ENCODE measurements at regions not wholly inside any gene's neighbourhood (a gene's known extent, or its start where the extent isn't known, plus 50 kb on each side); places are given as distances from the start of the nearest gene placed in this dataset.
A peak's percentile ranks its signal among the peaks of the same experiment; 100 is the strongest.

DNA sequence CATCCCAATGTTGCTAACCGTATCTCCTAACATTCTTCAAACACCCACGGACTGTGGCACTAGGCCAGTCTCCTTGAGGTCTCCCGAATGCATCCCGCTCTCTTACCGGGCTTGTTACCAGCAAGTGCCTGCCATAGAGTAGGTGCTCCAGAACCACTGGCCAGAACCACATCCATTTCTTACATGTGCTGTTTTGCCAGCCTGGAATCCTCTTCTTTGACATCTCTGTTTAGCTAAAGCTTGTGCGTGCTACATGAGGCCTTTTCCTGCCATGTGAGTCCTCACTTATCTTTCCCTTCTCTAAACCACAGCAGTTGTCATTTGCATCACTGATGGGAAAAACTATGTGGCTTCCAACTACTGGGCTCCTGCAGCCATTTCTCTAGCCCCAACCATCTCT lies 397.4 kb downstream of the PCNX1 start:
- Mint-ChIP-seq H3K36me3 (ENCODE audit: low read depth) (peaks cover 11% of the 10 kb centered on the region), H3K27ac (no peak overlapping the region), H3K9me3 (peaks cover 36% of the 10 kb centered on the region), H3K4me1 (ENCODE audit: low read depth) (peaks cover 3% of the 10 kb centered on the region), H3K27me3 (ENCODE audit: low read depth) (peaks cover 12% of the 10 kb centered on the region), H3K4me3 (no peak overlapping the region)

DNA sequence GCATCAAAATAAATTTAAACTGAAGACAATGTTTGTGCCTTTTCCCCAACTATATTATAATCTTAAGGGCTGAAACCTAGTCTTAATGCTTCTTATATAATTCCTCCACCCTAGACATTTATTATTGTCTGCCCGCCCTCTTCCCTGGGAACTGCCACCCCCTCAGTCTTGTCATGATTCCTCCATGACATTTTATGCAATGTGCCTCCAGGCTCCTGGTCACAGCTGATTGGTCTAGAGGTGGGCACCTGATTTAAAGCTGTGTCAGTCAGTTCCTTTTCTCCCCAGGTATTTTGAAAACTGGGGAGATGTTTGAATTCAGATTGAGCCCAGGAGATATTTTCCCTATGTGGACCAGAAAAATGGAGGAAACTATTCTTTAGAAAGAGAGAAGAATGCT lies 401.4 kb downstream of the PCNX1 start:
- peaks cover 20% of the 10 kb centered on the region for H3K27me3 Mint-ChIP-seq (ENCODE audit: low read depth)

DNA sequence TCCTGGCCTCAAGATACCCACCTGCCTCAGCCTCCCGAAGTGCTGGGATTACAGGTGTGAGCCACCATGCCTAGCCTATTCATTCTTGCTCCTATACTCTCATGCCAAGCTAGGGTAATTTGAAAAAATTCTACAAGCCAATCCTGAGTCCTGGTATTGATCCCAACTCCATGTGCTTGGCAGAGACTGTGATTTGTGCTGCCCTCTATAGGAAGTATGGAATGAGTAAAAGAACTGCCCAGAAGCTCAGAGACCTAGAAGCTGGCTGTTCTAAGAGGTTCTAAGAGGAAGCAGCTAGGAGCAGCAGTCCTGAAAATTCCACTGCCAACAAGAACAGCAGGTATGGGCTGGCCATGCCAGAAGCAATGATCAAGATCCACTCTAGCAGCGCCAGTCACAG lies 402.5 kb downstream of the PCNX1 start:
- Mint-ChIP-seq H3K4me3 (no peak overlapping the region), H3K4me1 (ENCODE audit: low read depth) (no peaks in the 10 kb centered on the region), H3K9me3 (peaks cover 31% of the 10 kb centered on the region), H3K27me3 (ENCODE audit: low read depth) (peaks cover 20% of the 10 kb centered on the region), H3K36me3 (ENCODE audit: low read depth) (peaks cover 9% of the 10 kb centered on the region), H3K27ac (no peak overlapping the region)

More for the DNA sequence above, 401.4 kb downstream of the PCNX1 start:
- H3K27ac Mint-ChIP-seq: no peak overlapping the region
- H3K4me3 Mint-ChIP-seq: no peak overlapping the region
- H3K4me1 Mint-ChIP-seq (ENCODE audit: low read depth): no peaks in the 10 kb centered on the region
- peaks cover 36% of the 10 kb centered on the region for H3K9me3 Mint-ChIP-seq
- peaks cover 11% of the 10 kb centered on the region for H3K36me3 Mint-ChIP-seq (ENCODE audit: low read depth)

DNA sequence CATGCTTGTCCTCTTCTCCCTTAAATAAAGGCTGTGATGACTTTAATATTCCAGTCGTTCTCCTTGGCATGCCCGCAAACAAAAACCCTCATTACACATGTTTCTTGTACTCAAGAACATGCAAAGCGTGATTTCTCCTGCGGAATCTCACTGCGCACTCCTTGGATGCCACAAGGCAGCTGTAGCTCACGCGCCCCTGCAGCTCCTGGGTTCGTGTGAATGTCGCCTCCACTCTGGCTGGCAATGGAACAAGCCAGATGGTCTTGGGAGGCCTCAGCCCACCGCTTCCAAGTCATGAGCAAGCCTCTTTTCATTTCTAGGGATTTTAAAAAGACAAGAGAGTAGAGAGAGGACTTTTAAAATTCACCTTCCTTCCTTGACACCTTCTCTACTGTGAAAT lies 403.8 kb downstream of the PCNX1 start:
- Mint-ChIP-seq H3K27ac (no peak overlapping the region), H3K27me3 (ENCODE audit: low read depth) (peaks cover 20% of the 10 kb centered on the region), H3K4me1 (ENCODE audit: low read depth) (no peaks in the 10 kb centered on the region), H3K36me3 (ENCODE audit: low read depth) (peaks cover 3% of the 10 kb centered on the region), H3K4me3 (no peak overlapping the region), H3K9me3 (peaks cover 18% of the 10 kb centered on the region)

DNA sequence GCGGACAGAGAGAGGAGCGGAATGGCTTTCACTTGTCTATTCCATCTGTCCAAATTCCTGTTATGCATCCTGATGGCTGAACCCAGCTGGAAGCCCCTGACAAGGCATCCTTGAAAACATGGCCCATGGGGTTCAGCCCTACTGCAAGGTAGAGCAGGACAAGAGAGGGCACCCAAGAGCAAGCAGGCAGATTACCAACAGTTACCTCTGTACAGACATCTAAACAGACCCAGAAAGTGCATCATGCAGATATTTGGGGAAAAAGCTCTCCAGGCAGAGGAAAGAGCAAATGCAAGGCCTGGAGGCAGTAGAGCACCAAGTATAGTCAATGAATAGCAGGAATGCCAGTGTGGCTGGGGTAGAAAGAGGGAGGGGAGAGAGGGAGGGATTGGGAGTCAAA lies 407.5 kb downstream of the PCNX1 start:
- Mint-ChIP-seq H3K27ac (no peak overlapping the region), H3K27me3 (ENCODE audit: low read depth) (peaks cover 7% of the 10 kb centered on the region), H3K4me1 (ENCODE audit: low read depth) (peaks cover 10% of the 10 kb centered on the region), H3K4me3 (no peak overlapping the region), H3K9me3 (peaks cover 10% of the 10 kb centered on the region), H3K36me3 (ENCODE audit: low read depth) (peaks cover 2% of the 10 kb centered on the region)

DNA sequence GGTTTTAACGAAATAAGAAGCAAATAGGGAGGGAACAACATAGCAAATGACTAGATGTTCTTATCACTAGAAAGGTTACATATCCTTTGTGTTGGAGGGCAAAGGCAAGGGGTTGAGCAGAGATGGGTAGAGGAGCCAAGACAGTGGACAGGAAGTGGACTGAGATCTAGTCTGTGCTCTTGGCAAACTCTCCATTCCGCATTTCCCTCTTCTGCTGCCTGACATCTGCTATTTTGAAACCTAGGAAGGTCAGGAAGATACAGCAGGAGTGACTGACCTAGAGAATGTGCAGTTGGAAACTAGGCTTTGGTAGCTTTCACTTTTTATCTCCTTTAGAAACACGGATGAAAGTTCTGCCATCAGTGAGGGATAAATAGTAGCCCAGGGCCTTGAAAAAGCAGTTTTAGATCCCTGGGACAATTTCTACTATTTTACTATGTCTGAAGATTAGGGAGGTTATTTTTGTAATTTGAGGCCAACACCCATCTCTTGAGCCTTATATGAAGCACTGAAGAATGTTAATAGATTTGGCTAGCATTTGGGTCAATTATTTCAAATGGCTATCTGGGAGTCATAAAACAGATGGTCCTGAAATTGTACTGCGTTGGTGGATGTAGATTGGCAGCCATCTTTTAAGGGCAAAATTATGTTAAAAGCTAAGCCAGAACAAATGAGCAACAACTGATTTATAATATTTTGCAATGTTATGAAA lies 410.3 kb downstream of the PCNX1 start:
- peaks cover 10% of the 10 kb centered on the region for H3K9me3 Mint-ChIP-seq

DNA sequence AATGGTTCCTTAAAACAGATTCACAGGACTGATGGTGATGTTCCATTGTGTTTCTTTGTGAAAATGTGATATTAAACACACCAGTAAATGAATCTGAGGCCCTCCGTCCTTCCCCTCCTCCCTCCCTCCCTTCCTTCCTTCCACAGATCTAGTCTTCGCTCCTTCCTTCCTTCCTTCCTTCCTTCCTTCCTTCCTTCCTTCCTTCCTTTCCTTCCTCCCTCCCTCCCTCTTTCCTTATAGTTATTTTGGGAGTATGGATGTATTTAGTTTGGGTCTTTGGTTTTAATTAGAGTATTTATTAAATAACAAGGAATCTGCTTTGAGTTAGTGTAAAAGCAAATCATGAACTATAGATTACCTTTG lies 410.8 kb downstream of the PCNX1 start:
- peaks cover 24% of the 10 kb centered on the region for H3K4me1 Mint-ChIP-seq (ENCODE audit: low read depth)
- H3K4me3 Mint-ChIP-seq: no peak overlapping the region
- no peaks in the 10 kb centered on the region for H3K27me3 Mint-ChIP-seq (ENCODE audit: low read depth)
- peaks cover 7% of the 10 kb centered on the region for H3K9me3 Mint-ChIP-seq
- H3K36me3 Mint-ChIP-seq (ENCODE audit: low read depth): peaks cover 4% of the 10 kb centered on the region
- no peak overlapping the region for H3K27ac Mint-ChIP-seq

More for the DNA sequence above, 410.3 kb downstream of the PCNX1 start:
- Mint-ChIP-seq H3K27me3 (ENCODE audit: low read depth) (no peaks in the 10 kb centered on the region), H3K4me3 (no peak overlapping the region), H3K4me1 (ENCODE audit: low read depth) (peaks cover 19% of the 10 kb centered on the region), H3K36me3 (ENCODE audit: low read depth) (peaks cover 2% of the 10 kb centered on the region), H3K27ac (no peak overlapping the region)

DNA sequence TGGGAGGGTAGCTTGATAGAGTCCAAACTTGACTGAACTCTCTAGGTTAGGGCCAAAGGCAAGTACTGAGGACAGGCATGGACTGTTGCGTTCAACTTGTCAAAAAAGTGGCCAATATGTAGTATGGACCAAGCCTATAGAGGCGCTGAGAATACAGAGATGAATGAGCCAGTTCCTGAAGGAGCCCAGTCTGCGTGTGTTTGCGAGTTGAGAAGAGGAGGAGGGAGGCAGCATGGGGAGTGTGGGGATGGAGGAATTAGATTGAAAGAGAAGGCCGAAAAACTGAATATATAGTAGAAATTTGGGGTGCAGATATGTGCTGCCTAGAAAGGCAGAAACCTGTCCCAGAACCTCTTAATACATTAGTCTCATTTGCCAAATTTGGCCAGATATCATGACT lies 412.4 kb downstream of the PCNX1 start:
- H3K27me3 Mint-ChIP-seq (ENCODE audit: low read depth): no peaks in the 10 kb centered on the region
- H3K4me1 Mint-ChIP-seq (ENCODE audit: low read depth): peaks cover 38% of the 10 kb centered on the region
- H3K36me3 Mint-ChIP-seq (ENCODE audit: low read depth): peaks cover 6% of the 10 kb centered on the region

DNA sequence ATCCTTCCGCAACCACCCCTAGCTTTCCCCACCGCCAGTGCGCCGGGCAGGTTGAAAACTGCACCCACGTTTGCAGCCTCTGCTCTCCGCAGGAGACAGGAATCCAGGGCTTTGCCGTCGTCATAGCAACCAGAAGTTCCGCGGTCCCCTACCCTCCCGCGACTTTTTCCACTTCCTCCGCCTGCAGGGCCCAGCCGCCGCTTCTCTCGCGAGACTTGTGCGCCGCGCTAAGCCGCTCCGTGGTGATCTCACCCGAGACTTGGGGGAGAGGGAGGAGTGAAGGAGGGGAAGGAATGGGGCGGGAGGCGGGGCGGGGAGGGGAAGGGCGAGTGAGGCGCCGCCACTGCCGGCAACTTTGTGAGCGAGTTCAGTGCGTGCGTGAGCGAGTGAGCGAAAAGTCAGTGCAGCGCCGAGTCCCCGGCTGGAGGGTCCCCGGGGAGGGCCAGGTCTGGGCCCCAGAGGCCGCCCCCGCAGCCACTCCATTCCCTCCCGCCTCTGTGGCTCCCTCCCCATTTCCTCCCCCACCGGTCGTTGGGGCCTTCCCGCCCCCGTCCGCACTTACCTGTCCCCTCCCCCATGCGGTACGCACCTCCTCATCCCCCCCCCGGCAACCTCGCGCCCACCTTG lies 413.0 kb downstream of the PCNX1 start, which contains the start of gene SIPA1L1:
TSS of gene SIPA1L1 (plus strand) at position 370 of the 627 bp plus-strand sequence.
- Mint-ChIP-seq H3K4me1 (ENCODE audit: low read depth) (peaks cover 43% of the 10 kb centered on the region), H3K27ac (peak within 1 kb of the TSS; percentile 89), H3K9me3 (no peaks in the 10 kb centered on the region), H3K36me3 (ENCODE audit: low read depth) (peaks cover 6% of the 10 kb centered on the region), H3K4me3 (peak within 1 kb of the TSS; percentile 91), H3K27me3 (ENCODE audit: low read depth) (no peaks in the 10 kb centered on the region)

More for the DNA sequence above, 412.4 kb downstream of the PCNX1 start:
- H3K27ac Mint-ChIP-seq: peak overlapping the region; percentile 89
- H3K4me3 Mint-ChIP-seq: peak overlapping the region; percentile 79
- H3K9me3 Mint-ChIP-seq: no peaks in the 10 kb centered on the region

DNA sequence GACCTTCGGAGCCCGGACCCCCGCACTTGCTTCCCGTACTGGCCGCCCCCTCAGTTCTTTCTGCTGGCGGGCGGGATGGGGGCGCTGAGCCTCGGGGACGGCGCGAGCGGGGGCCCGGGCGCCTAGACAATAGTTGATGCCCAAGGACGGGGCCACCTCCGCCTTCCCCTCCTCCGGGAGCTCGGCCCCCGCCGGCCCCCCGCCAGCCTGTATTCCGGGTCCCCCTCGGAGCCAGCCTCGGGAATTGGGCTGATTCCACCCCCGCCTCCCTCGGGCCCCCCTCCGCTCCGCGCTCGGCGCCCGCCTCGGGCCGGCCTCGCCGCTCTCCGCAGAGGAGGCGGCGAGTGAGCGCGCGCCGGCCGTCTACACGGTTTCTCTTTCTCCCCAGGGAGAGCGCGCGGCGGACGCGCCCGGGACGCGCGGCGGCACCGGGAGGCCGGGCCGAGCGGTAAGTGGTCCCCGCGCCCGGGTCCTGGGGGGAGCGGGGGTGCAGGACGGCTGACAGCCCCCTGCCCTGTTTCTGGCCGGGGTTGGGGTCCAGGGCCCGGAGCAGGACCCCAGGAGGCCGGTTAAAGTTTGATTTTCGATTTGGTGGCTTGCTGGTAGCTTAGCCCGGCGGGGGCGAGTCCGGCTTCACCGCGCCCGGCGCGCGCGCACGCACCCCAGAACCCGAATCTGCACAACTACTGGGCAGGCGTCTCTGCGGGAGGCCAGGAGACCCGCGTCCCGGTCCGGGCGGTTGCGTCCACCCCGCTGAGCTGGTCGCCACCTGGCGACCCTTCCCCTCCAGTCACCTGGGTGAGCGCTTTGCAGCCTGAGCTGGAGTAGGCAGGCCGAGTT lies 413.7 kb downstream of the PCNX1 start:
- Mint-ChIP-seq H3K27ac (peak overlapping the region; percentile 89), H3K4me1 (ENCODE audit: low read depth) (peaks cover 51% of the 10 kb centered on the region), H3K9me3 (no peaks in the 10 kb centered on the region), H3K36me3 (ENCODE audit: low read depth) (peaks cover 7% of the 10 kb centered on the region), H3K27me3 (ENCODE audit: low read depth) (no peaks in the 10 kb centered on the region), H3K4me3 (peak overlapping the region; percentile 91)

DNA sequence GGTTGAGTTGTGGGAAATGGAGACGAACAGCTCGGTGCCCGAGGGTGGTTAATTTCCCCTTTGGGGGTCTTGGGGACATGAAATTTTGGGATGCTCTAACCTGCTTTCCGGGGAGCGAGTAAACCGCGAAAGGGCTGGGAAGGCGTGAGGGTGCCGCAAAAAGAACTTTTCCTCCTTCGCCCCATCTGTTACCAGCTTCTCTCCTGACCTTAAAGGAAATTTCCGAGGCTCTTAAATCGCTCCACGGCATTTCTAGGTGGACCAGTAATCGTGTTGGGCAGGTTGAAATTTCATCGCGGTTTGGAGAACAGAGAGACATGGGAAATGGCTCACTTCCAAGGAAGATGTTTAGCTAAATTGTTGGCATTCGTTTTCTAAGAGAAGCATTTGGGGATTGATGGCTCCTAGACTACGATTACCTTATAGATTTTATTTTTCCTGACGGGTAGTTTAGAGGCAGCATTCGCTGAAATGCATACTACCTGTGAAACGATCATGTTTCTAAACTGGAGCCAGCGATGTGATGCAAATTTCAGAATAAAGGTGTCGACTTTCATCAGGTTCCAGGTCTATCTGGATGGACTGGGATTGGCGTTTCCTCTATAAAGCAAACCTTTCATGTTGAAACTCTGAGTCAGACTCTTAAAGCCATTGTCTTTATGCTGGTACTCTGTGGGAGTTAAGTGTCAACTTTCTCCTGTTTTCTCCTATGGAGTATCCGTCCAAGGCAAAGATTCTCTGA lies 414.5 kb downstream of the PCNX1 start:
- peak overlapping the region; percentile 91 for H3K4me3 Mint-ChIP-seq
- no peaks in the 10 kb centered on the region for H3K27me3 Mint-ChIP-seq (ENCODE audit: low read depth)
- peak overlapping the region; percentile 86 for H3K27ac Mint-ChIP-seq
- no peaks in the 10 kb centered on the region for H3K9me3 Mint-ChIP-seq
- peaks cover 52% of the 10 kb centered on the region for H3K4me1 Mint-ChIP-seq (ENCODE audit: low read depth)
- H3K36me3 Mint-ChIP-seq (ENCODE audit: low read depth): peaks cover 5% of the 10 kb centered on the region

DNA sequence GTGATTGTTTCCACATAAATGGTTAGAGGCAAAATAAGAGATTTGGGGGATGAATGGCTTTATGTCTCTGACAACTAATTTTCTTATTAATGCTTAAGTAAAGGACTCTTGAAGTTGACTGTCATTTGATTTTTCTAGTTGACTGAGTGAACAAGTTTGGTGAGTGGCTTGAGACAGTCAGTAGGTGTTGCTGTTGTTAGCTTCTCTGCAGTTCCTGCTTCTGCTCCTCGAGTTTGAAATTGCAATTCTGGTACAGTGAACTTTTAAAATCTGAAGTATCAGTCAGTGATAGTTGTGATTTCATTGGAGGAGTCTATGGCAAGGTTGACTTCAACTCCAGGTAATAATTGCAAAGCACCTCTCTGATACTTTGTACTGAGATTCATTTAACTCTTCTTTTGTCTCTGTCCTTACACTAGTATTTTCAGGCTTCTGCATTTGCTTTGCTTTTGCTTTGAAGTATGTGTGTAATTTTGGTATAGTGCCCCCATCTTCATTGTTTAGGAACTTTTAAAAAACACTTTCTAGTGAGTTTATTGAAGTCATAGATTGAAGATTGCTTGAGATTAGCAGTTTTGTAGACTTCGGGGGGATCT lies 415.5 kb downstream of the PCNX1 start:
- peaks cover 6% of the 10 kb centered on the region for H3K36me3 Mint-ChIP-seq (ENCODE audit: low read depth)
- no peaks in the 10 kb centered on the region for H3K27me3 Mint-ChIP-seq (ENCODE audit: low read depth)
- H3K27ac Mint-ChIP-seq: peak overlapping the region; percentile 32
- no peaks in the 10 kb centered on the region for H3K9me3 Mint-ChIP-seq
- peak overlapping the region; percentile 91 for H3K4me3 Mint-ChIP-seq
- peaks cover 53% of the 10 kb centered on the region for H3K4me1 Mint-ChIP-seq (ENCODE audit: low read depth)

DNA sequence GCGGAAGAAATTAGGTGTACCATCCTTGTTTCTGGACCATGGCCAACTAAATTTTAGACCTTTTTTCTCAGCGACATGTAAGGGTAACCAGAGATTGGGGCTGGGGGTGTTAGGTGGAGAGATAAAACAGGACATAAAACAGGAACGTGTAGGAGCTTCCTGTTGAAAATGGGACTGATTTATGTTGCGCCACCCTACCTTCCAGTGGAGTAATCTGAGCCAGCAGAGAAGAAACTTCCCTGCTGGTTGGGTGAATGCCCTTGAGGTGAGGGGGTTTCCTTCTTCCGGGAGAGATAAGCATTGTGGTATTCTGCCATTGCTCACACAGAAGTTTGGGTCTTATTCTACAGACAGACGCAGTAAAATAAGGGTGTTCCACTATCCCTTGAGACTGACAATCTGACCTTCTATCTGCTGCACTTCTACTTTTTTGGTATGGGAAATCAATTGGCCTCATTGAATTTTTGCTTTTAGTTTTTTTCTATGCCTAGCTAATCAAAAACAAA lies 417.6 kb downstream of the PCNX1 start:
- Mint-ChIP-seq H3K27ac (peak overlapping the region; percentile 67), H3K4me1 (ENCODE audit: low read depth) (peaks cover 61% of the 10 kb centered on the region), H3K27me3 (ENCODE audit: low read depth) (no peaks in the 10 kb centered on the region), H3K36me3 (ENCODE audit: low read depth) (peaks cover 15% of the 10 kb centered on the region), H3K4me3 (peak overlapping the region; percentile 62), H3K9me3 (no peaks in the 10 kb centered on the region)

DNA sequence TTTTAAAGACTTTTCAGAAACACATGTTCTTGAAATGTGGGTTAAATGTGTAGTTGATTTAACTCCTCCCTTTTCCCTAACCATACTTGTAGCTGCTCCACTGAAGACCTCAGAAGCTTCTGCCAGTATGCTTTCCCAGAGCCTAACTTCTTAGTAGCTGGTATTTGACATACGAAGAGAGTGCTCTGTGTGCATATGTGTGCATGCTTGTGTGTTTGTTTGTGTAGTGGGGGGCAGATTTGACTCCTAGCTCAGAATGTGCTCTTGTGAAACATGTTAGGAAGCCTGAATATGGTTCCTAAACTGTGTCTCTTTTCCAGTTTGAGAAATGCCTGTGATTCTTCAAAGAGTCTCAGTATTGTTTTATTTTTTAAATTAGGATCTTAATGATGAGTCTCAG lies 420.4 kb downstream of the PCNX1 start:
- Mint-ChIP-seq H3K9me3 (no peaks in the 10 kb centered on the region), H3K27me3 (ENCODE audit: low read depth) (no peaks in the 10 kb centered on the region), H3K36me3 (ENCODE audit: low read depth) (peaks cover 28% of the 10 kb centered on the region), H3K4me1 (ENCODE audit: low read depth) (peaks cover 70% of the 10 kb centered on the region), H3K27ac (peak overlapping the region; percentile 5), H3K4me3 (no peak overlapping the region)
